ENCODE measurements at regions not wholly inside any gene's neighbourhood (a gene's known extent, or its start where the extent isn't known, plus 50 kb on each side); places are given as distances from the start of the nearest gene placed in this dataset.

GRCh38 chr1:217205578-217205977, 425.3 kb downstream of the GPATCH2 start:
- Histone ChIP-seq H3K36me3 (no peaks in the 10 kb centered on the region), H3K27me3 (no peaks in the 10 kb centered on the region), H3K4me3 (replicated peaks in 1 of 3) (no peak overlapping the region), H3K27ac (no peak overlapping the region), H3K4me1 (no peaks in the 10 kb centered on the region), H3K9me3 (no peaks in the 10 kb centered on the region)
- DNase-seq: no peak
- intact Hi-C loops (cut with DNase I): no loop called here
- no peak for TF ChIP-seq POLR2A (IDR thresholded peaks at IDR 0.05)
- no peak for TF ChIP-seq CTCF (IDR thresholded peaks at IDR 0.05)
- WGBS, 2 donors: 89 to 90% methylated on average over 4 of the region's 4 CpGs

- no peak for TF ChIP-seq CTCF (IDR thresholded peaks at IDR 0.05)
- TF ChIP-seq POLR2A (IDR thresholded peaks at IDR 0.05): no peak
- H3K4me1 ChIP-seq: no peaks in the 10 kb centered on the region
- H3K9me3 ChIP-seq: no peaks in the 10 kb centered on the region
- DNase-seq: no peak
- H3K27me3 ChIP-seq: no peaks in the 10 kb centered on the region
- H3K4me3 ChIP-seq (replicated peaks in 1 of 3): no peak overlapping the region
- WGBS, 2 donors: 68 to 82% methylated on average over 1 of the region's 1 CpG
- no peaks in the 10 kb centered on the region for H3K36me3 ChIP-seq
- intact Hi-C loops (cut with DNase I): no loop called here
- H3K27ac ChIP-seq: no peak overlapping the region
Measured at GRCh38 chr1:217196616-217197015, 434.3 kb downstream of the GPATCH2 start.

- Histone ChIP-seq H3K4me1 (no peaks in the 10 kb centered on the region), H3K4me3 (replicated peaks in 1 of 3) (no peak overlapping the region), H3K27me3 (no peaks in the 10 kb centered on the region), H3K9me3 (no peaks in the 10 kb centered on the region), H3K27ac (no peak overlapping the region), H3K36me3 (no peaks in the 10 kb centered on the region)
- no peak for DNase-seq
- WGBS, 2 donors: 78 to 81% methylated on average over 3 of the region's 3 CpGs
- TF ChIP-seq CTCF (IDR thresholded peaks at IDR 0.05): no peak
- TF ChIP-seq POLR2A (IDR thresholded peaks at IDR 0.05): no peak
- intact Hi-C loops (cut with DNase I): no loop called here
Measured at GRCh38 chr1:217193151-217193550, 437.7 kb downstream of the GPATCH2 start.

GRCh38 chr1:217191441-217191840, 439.4 kb downstream of the GPATCH2 start:
- no peak overlapping the region for H3K27ac ChIP-seq
- intact Hi-C loops (cut with DNase I): no loop called here
- no peak for DNase-seq
- H3K4me1 ChIP-seq: no peaks in the 10 kb centered on the region
- no peaks in the 10 kb centered on the region for H3K27me3 ChIP-seq
- H3K9me3 ChIP-seq: no peaks in the 10 kb centered on the region
- no peaks in the 10 kb centered on the region for H3K36me3 ChIP-seq
- no peak overlapping the region for H3K4me3 ChIP-seq (replicated peaks in 1 of 3)
- 73 to 89% methylated on average over 2 of the region's 2 CpGs for WGBS, 2 donors
- TF ChIP-seq POLR2A (IDR thresholded peaks at IDR 0.05) (no peak), CTCF (IDR thresholded peaks at IDR 0.05) (no peak)

GRCh38 chr1:217190359-217190758, 440.5 kb downstream of the GPATCH2 start:
- no peak overlapping the region for H3K27ac ChIP-seq
- intact Hi-C loops (cut with DNase I): no loop called here
- H3K9me3 ChIP-seq: no peaks in the 10 kb centered on the region
- no peaks in the 10 kb centered on the region for H3K27me3 ChIP-seq
- no peaks in the 10 kb centered on the region for H3K36me3 ChIP-seq
- no peak overlapping the region for H3K4me3 ChIP-seq (replicated peaks in 1 of 3)
- no peak for DNase-seq
- no peaks in the 10 kb centered on the region for H3K4me1 ChIP-seq
- 85 to 96% methylated on average over 3 of the region's 3 CpGs for WGBS, 2 donors
- TF ChIP-seq POLR2A (IDR thresholded peaks at IDR 0.05): no peak
- TF ChIP-seq CTCF (IDR thresholded peaks at IDR 0.05): no peak
